SK-N-SH (cell line): ENCODE measurements at regions not wholly inside any gene's neighbourhood (a gene's known extent, or its start where the extent isn't known, plus 50 kb on each side); places are given as distances from the start of the nearest gene placed in this dataset.

Experiments used
- CTCF ChIA-PET: fragments of 300-600, 350-600 bp; formaldehyde crosslinking; extraction: SDS; loops from one replicate; lab custom pipeline; 2021; lab: Yijun Ruan, JAX
- POLR2A ChIA-PET: fragments of 350-600 bp; sonication (Branson Sonifier 250); formaldehyde crosslinking; extraction: SDS; loops from one replicate; lab custom pipeline; 2020; ENCODE audit warnings: antibody characterized with exemption, inconsistent platforms; lab: Yijun Ruan, JAX
- DNase-seq: peaks from one replicate; pipeline ENCODE4 v3.0.0; 2012
- H2AFZ ChIP-seq: fragments of 200-600 bp; sonication (generic); 2 replicates; pipeline ENCODE4 v1.8.1; 2016; ENCODE audit warnings: antibody characterized with exemption, mild to moderate bottlenecking, low read depth
- H3F3A ChIP-seq: fragments of 200-600 bp; sonication (generic); replicated peaks from 2 replicates; pipeline ENCODE3; 2016; ENCODE audit warnings: antibody characterized with exemption, mild to moderate bottlenecking; ENCODE audit not compliant: insufficient read depth
- H3K27ac ChIP-seq, 2 experiments: fragments of 200-500 bp in 1 of 2; fragments of 200-600 bp in 1 of 2; sonication (Bioruptor generic) in 1 of 2; sonication (generic), shearing (Covaris generic) in 1 of 2; 2 replicates each; pipeline versions ENCODE4 v1.5.1 to v1.6.1; 2014 to 2016; ENCODE audit warnings: low read depth in 2 of 2, inconsistent platforms in 1 of 2, low read length in 1 of 2, mild to moderate bottlenecking in 1 of 2, mixed read lengths in 1 of 2
- H3K27me3 ChIP-seq: fragments of 200-600 bp; sonication (generic), shearing (Covaris generic); 2 replicates; pipeline ENCODE4 v1.6.1; 2016; ENCODE audit warnings: mixed run types; ENCODE audit not compliant: insufficient read depth
- H3K36me3 ChIP-seq, 2 experiments: fragments of 200-500 bp in 1 of 2; fragments of 200-600 bp in 1 of 2; sonication (Bioruptor generic) in 1 of 2; sonication (generic) in 1 of 2; replicated peaks in 1 of 2; 2 replicates each; pipeline versions ENCODE3 to v1.5.1; 2014 to 2016; ENCODE audit warnings: low read length in 1 of 2, mild to moderate bottlenecking in 1 of 2; ENCODE audit not compliant: insufficient read depth in 2 of 2, control insufficient read depth in 1 of 2
- H3K4me1 ChIP-seq, 2 experiments: fragments of 200-500 bp in 1 of 2; fragments of 200-600 bp in 1 of 2; sonication (Bioruptor generic) in 1 of 2; sonication (generic), shearing (Covaris generic) in 1 of 2; 2 replicates each; pipeline versions ENCODE4 v1.5.1 to v1.6.1; 2014 to 2016; ENCODE audit warnings: low read depth in 1 of 2, low read length in 1 of 2, mixed run types in 1 of 2; ENCODE audit not compliant: insufficient read depth in 2 of 2, control insufficient read depth in 1 of 2
- H3K4me2 ChIP-seq: fragments of 200-600 bp; sonication (generic), shearing (Covaris generic); 2 replicates; pipeline ENCODE4 v1.6.1; 2017; ENCODE audit warnings: mixed run types
- H3K4me3 ChIP-seq, 2 experiments: fragments of 200-500 bp in 1 of 2; fragments of 200-600 bp in 1 of 2; sonication (Bioruptor generic) in 1 of 2; sonication (generic), shearing (Covaris generic) in 1 of 2; 2 replicates each; pipeline versions ENCODE4 v1.5.1 to v1.8.1; 2014 to 2016; ENCODE audit warnings: low read depth in 2 of 2, inconsistent platforms in 1 of 2, low read length in 1 of 2, mild to moderate bottlenecking in 1 of 2, mixed read lengths in 1 of 2, moderate library complexity in 1 of 2
- H3K79me2 ChIP-seq: fragments of 200-600 bp; sonication (generic); 2 replicates; pipeline ENCODE4 v1.8.1; 2017; ENCODE audit warnings: mild to moderate bottlenecking; ENCODE audit not compliant: insufficient read depth
- H3K9ac ChIP-seq: fragments of 200-600 bp; sonication (generic); 2 replicates; pipeline ENCODE4 v1.6.1; 2017; ENCODE audit warnings: mixed run types
- H3K9me2 ChIP-seq: fragments of 200-600 bp; sonication (generic); 2 replicates; pipeline ENCODE4 v1.6.1; 2017; ENCODE audit warnings: mixed run types
- H3K9me3 ChIP-seq: fragments of 200-600 bp; sonication (generic); 2 replicates; pipeline ENCODE4 v1.6.1; 2017; ENCODE audit warnings: mixed run types, mild to moderate bottlenecking, moderate library complexity
- H4K20me1 ChIP-seq: fragments of 200-600 bp; sonication (generic); 2 replicates; pipeline ENCODE4 v1.6.1; 2017; ENCODE audit warnings: mild to moderate bottlenecking, mixed run types; ENCODE audit not compliant: insufficient read depth
- CTCF ChIP-seq: fragments of 200-600 bp; sonication (generic); IDR thresholded peaks from 2 replicates; pipeline ENCODE4 v1.6.1; 2017; ENCODE audit warnings: antibody characterized with exemption, mild to moderate bottlenecking, moderate library complexity
- ELF1 ChIP-seq: IDR thresholded peaks from 2 replicates; pipeline ENCODE4 v1.4.0; 2012
- EZH2phosphoT487 ChIP-seq: fragments of 200-600 bp; sonication (generic); IDR thresholded peaks from 2 replicates; pipeline ENCODE4 v1.6.1; 2017; ENCODE audit warnings: low read depth, mixed run types, mild to moderate bottlenecking, antibody characterized with exemption, moderate library complexity, borderline replicate concordance
- FOSL2 ChIP-seq: IDR thresholded peaks from 2 replicates; pipeline ENCODE4 v1.4.0; 2012; ENCODE audit warnings: low read depth, mild to moderate bottlenecking, moderate library complexity, borderline replicate concordance
- GATA2 ChIP-seq: sonication (generic); formaldehyde crosslinking; IDR thresholded peaks from 2 replicates; pipeline ENCODE4 v1.5.0; 2020; ENCODE audit warnings: mild to moderate bottlenecking, missing genetic modification reagents
- JUND ChIP-seq: IDR thresholded peaks from 2 replicates; pipeline ENCODE4 v1.4.0; 2012
- MEF2A ChIP-seq: IDR thresholded peaks from 2 replicates; pipeline ENCODE4 v1.4.0; 2012; ENCODE audit warnings: low read depth, borderline replicate concordance
- RAD21 ChIP-seq: IDR thresholded peaks from 2 replicates; pipeline ENCODE4 v1.6.1; 2012; ENCODE audit warnings: mild to moderate bottlenecking, low read length
- SMC3 ChIP-seq: IDR thresholded peaks from 2 replicates; pipeline ENCODE4 v1.6.1; 2012; ENCODE audit warnings: low read depth, low read length, improper control_type of control experiment
- TAF1 ChIP-seq: IDR thresholded peaks from 2 replicates; pipeline ENCODE4 v1.6.1; 2012; ENCODE audit warnings: low read depth, mild to moderate bottlenecking, low read length, moderate library complexity, borderline replicate concordance
- TCF12 ChIP-seq: IDR thresholded peaks from 2 replicates; pipeline ENCODE4 v1.4.0; 2012
- TEAD4 ChIP-seq: IDR thresholded peaks from 2 replicates; pipeline ENCODE4 v1.4.0; 2012; ENCODE audit warnings: mild to moderate bottlenecking, borderline replicate concordance; ENCODE audit not compliant: insufficient read depth
- USF2 ChIP-seq: fragments of 150-350 bp; IDR thresholded peaks from 2 replicates; pipeline ENCODE4 v1.6.1; 2017; ENCODE audit warnings: antibody characterized with exemption, low read length, low read depth, borderline replicate concordance
- TF ChIP-seq, protein P1 (sequence below): IDR thresholded peaks from 2 replicates; pipeline ENCODE4; 2012
- TF ChIP-seq, protein P2 (sequence below): IDR thresholded peaks from 2 replicates; pipeline ENCODE4 v1.4.0; 2012; ENCODE audit warnings: low read depth, borderline replicate concordance
- TF ChIP-seq, protein P3 (sequence below): fragments of 150-350 bp; IDR thresholded peaks from 2 replicates; pipeline ENCODE4 v1.6.1; 2016; ENCODE audit warnings: mild to moderate bottlenecking, low read depth, low read length

DNA sequence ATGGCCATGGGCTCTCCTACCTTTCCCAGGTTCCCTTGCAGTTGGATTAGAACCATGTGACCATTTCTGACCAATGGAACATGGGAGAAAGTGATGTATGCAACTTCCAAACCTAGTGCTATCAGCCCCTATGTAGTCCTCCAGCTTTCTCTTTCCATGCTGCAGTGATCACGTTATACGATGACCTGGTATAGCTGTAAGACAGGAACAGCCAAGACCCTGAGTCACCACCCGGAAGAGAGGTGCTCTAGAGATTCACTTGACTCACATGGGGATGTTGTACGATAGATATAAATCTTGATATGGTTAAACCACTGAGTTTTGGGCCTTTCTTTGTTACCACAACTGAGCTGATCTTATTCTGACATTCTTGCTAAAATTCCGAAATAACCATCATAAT lies 65.1 kb downstream of the NOG start (continued):
- TF ChIP-seq, protein P1, sequence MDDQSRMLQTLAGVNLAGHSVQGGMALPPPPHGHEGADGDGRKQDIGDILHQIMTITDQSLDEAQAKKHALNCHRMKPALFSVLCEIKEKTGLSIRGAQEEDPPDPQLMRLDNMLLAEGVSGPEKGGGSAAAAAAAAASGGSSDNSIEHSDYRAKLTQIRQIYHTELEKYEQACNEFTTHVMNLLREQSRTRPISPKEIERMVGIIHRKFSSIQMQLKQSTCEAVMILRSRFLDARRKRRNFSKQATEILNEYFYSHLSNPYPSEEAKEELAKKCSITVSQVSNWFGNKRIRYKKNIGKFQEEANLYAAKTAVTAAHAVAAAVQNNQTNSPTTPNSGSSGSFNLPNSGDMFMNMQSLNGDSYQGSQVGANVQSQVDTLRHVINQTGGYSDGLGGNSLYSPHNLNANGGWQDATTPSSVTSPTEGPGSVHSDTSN, result no peak
- no peak for TF ChIP-seq RAD21
- TF ChIP-seq MEF2A, result no peak
- TF ChIP-seq, protein P2, sequence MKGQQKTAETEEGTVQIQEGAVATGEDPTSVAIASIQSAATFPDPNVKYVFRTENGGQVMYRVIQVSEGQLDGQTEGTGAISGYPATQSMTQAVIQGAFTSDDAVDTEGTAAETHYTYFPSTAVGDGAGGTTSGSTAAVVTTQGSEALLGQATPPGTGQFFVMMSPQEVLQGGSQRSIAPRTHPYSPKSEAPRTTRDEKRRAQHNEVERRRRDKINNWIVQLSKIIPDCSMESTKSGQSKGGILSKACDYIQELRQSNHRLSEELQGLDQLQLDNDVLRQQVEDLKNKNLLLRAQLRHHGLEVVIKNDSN, result peak; percentile 38; the same call in 1 of the 2 replicates
- peak; percentile 31; the same call in 1 of the 2 replicates for TF ChIP-seq FOSL2
- TF ChIP-seq USF2, result no peak

- no peaks in the 10 kb centered on the region for H3K9me3 ChIP-seq
- no peak for DNase-seq
These were observed 66.1 kb downstream of the NOG start for GRCh38 chr17:56659622-56660021.

More at GRCh38 chr17:56659622-56660021, 66.1 kb downstream of the NOG start:
- Histone ChIP-seq H3K79me2 (no peaks in the 10 kb centered on the region), H3K4me2 (no peak overlapping the region), H3K36me3 (no peaks in the 10 kb centered on the region), H3K27ac (no peak overlapping the region), H3K4me3 (no peak overlapping the region), H3K9me2 (no peaks in the 10 kb centered on the region), H2AFZ (no peak overlapping the region), H3K27me3 (no peaks in the 10 kb centered on the region; the same call in 1 of the 2 replicates), H3F3A (peaks cover 2% of the 10 kb centered on the region), H4K20me1 (no peaks in the 10 kb centered on the region), H3K4me1 (no peaks in the 10 kb centered on the region), H3K9ac (no peak overlapping the region)
- ChIA-PET POLR2A (no interaction called here), CTCF (interaction anchor here (1.0 kb wide), 1 partner anchor 20 kb away, joined by 4 read pairs; no protein-coding TSS in a partner anchor)
- TF ChIP-seq TEAD4, result no peak
- TF ChIP-seq CTCF, result no peak
- TF ChIP-seq JUND, result no peak
- TF ChIP-seq GATA2 (CRISPR knock-in tag), result no peak
- no peak for TF ChIP-seq EZH2phosphoT487
- no peak for TF ChIP-seq ELF1
- TF ChIP-seq RAD21, result no peak
- TF ChIP-seq, protein P3, sequence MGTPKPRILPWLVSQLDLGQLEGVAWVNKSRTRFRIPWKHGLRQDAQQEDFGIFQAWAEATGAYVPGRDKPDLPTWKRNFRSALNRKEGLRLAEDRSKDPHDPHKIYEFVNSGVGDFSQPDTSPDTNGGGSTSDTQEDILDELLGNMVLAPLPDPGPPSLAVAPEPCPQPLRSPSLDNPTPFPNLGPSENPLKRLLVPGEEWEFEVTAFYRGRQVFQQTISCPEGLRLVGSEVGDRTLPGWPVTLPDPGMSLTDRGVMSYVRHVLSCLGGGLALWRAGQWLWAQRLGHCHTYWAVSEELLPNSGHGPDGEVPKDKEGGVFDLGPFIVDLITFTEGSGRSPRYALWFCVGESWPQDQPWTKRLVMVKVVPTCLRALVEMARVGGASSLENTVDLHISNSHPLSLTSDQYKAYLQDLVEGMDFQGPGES, result no peak
- no peak for TF ChIP-seq TCF12
- TF ChIP-seq TAF1, result no peak
- no peak for TF ChIP-seq SMC3
